SU-DHL-6 (cell line): ENCODE measurements at regions not wholly inside any gene's neighbourhood (a gene's known extent, or its start where the extent isn't known, plus 50 kb on each side); places are given as distances from the start of the nearest gene placed in this dataset.

Experiments used
- H2AFZ ChIP-seq: fragments of 200-600 bp; sonication (generic); 2 replicates; pipeline ENCODE4 v1.6.1; 2014; ENCODE audit warnings: low read depth, mild to moderate bottlenecking, moderate library complexity, mixed read lengths, antibody characterized with exemption, low read length; ENCODE audit not compliant: severe bottlenecking
- H3F3A ChIP-seq: fragments of 200-600 bp; shearing (Covaris generic); 2 replicates; pipeline ENCODE4 v1.6.0; 2016; ENCODE audit warnings: antibody characterized with exemption, mild to moderate bottlenecking; ENCODE audit not compliant: insufficient read depth
- H3K27ac ChIP-seq: fragments of 200-600 bp; sonication (generic); 2 replicates; pipeline ENCODE4 v1.5.1; 2016; ENCODE audit warnings: low read depth, mild to moderate bottlenecking, low read length, moderate library complexity, mixed read lengths
- H3K27me3 ChIP-seq: fragments of 200-600 bp; sonication (generic), shearing (Covaris generic); 2 replicates; pipeline ENCODE4 v1.6.0; 2014; ENCODE audit warnings: mild to moderate bottlenecking, low read length
- H3K36me3 ChIP-seq: fragments of 200-600 bp; sonication (generic); 2 replicates; pipeline ENCODE4 v1.6.1; 2014; ENCODE audit warnings: mild to moderate bottlenecking, low read length, mixed read lengths
- H3K4me2 ChIP-seq: fragments of 300-600, 200-600 bp; shearing (Covaris generic), sonication (generic); 2 replicates; pipeline ENCODE4 v1.6.0; 2014; ENCODE audit warnings: low read length, low read depth, mild to moderate bottlenecking; ENCODE audit not compliant: poor library complexity, severe bottlenecking
- H3K4me3 ChIP-seq: fragments of 200-600 bp; sonication (generic); 2 replicates; pipeline ENCODE4 v1.5.1; 2014; ENCODE audit warnings: antibody characterized with exemption, low read length, mild to moderate bottlenecking, mixed read lengths; ENCODE audit not compliant: insufficient read depth, poor library complexity, severe bottlenecking
- H3K79me2 ChIP-seq: fragments of 200-600 bp; sonication (generic); 2 replicates; pipeline ENCODE4 v1.6.1; 2014; ENCODE audit warnings: mild to moderate bottlenecking, low read length, moderate library complexity; ENCODE audit not compliant: insufficient read depth
- H3K9ac ChIP-seq: fragments of 200-600 bp; sonication (generic); 2 replicates; pipeline ENCODE4 v1.7.0; 2014; ENCODE audit warnings: mild to moderate bottlenecking, low read length
- H3K9me2 ChIP-seq: fragments of 200-600 bp; sonication (generic); replicated peaks from 2 replicates; pipeline ENCODE4 v1.6.1; 2014; ENCODE audit warnings: low read length; ENCODE audit not compliant: insufficient read depth
- H3K9me3 ChIP-seq: fragments of 200-600 bp; sonication (generic); 2 replicates; pipeline ENCODE4 v1.6.1; 2014; ENCODE audit warnings: low read length, mixed read lengths; ENCODE audit not compliant: insufficient read depth
- H4K20me1 ChIP-seq: fragments of 200-600 bp; sonication (generic); 2 replicates; pipeline ENCODE4 v1.6.1; 2014; ENCODE audit warnings: low read depth, mild to moderate bottlenecking, antibody characterized with exemption, low read length, moderate library complexity, mixed read lengths
- EZH2phosphoT487 ChIP-seq: fragments of 200-600 bp; sonication (generic), shearing (Covaris generic); conservative IDR thresholded peaks from 2 replicates; pipeline ENCODE4 v1.6.1; 2018; ENCODE audit warnings: mild to moderate bottlenecking, antibody characterized with exemption, low read length, moderate library complexity, mixed read lengths
- TF ChIP-seq, protein P1 (sequence below): fragments of 200-600 bp; sonication (generic); IDR thresholded peaks from one replicate; pipeline ENCODE4 v1.5.1; 2017; ENCODE audit warnings: antibody characterized with exemption, mild to moderate bottlenecking, low read length, moderate library complexity; ENCODE audit not compliant: insufficient read depth, poor library complexity, severe bottlenecking

- no peak overlapping the region for H3K9ac ChIP-seq
- no peaks in the 10 kb centered on the region for H4K20me1 ChIP-seq
- H3K4me3 ChIP-seq: no peak overlapping the region
- no peaks in the 10 kb centered on the region for H3K36me3 ChIP-seq
- no peak overlapping the region for H3K27ac ChIP-seq
- no peaks in the 10 kb centered on the region for H3K27me3 ChIP-seq
- H2AFZ ChIP-seq: no peak overlapping the region
- no peaks in the 10 kb centered on the region for H3K79me2 ChIP-seq
- H3K9me3 ChIP-seq: no peaks in the 10 kb centered on the region
- TF ChIP-seq, protein P1, sequence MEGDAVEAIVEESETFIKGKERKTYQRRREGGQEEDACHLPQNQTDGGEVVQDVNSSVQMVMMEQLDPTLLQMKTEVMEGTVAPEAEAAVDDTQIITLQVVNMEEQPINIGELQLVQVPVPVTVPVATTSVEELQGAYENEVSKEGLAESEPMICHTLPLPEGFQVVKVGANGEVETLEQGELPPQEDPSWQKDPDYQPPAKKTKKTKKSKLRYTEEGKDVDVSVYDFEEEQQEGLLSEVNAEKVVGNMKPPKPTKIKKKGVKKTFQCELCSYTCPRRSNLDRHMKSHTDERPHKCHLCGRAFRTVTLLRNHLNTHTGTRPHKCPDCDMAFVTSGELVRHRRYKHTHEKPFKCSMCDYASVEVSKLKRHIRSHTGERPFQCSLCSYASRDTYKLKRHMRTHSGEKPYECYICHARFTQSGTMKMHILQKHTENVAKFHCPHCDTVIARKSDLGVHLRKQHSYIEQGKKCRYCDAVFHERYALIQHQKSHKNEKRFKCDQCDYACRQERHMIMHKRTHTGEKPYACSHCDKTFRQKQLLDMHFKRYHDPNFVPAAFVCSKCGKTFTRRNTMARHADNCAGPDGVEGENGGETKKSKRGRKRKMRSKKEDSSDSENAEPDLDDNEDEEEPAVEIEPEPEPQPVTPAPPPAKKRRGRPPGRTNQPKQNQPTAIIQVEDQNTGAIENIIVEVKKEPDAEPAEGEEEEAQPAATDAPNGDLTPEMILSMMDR: no peak
- TF ChIP-seq EZH2phosphoT487: no peak
- H3F3A ChIP-seq: no peaks in the 10 kb centered on the region
- no peak overlapping the region for H3K4me2 ChIP-seq
- no peaks in the 10 kb centered on the region for H3K9me2 ChIP-seq
Observed at GRCh38 chr13:103694033-103694432, 627.8 kb upstream of the SLC10A2 start.

DNA sequence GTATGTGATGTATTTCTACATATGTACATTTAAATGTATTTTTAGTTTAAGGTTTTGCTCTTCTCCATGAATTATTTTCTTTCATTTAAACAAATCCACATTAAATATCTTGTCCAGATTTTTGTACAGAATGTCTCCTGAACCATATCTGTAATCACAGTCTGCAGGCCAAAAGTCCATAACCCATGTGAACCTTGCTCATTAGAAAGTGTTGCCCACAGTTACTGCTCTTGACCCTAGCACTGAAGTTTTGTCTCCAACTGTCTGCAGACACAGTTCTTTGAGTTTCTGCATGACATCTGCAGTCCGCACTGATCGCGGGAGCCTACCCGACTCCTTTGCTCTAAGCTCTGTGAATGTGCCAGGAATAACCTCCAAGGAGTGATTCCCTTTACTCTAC lies 626.2 kb upstream of the SLC10A2 start:
- H3K9me2 ChIP-seq: no peaks in the 10 kb centered on the region
- H3K27ac ChIP-seq: no peak overlapping the region
- H2AFZ ChIP-seq: no peak overlapping the region
- TF ChIP-seq EZH2phosphoT487: no peak
- TF ChIP-seq, protein P1: no peak
- no peaks in the 10 kb centered on the region for H3K9me3 ChIP-seq
- no peaks in the 10 kb centered on the region for H3K79me2 ChIP-seq
- H3K36me3 ChIP-seq: no peaks in the 10 kb centered on the region
- H3K9ac ChIP-seq: no peak overlapping the region
- H3K4me2 ChIP-seq: no peak overlapping the region
- no peaks in the 10 kb centered on the region for H3F3A ChIP-seq
- no peaks in the 10 kb centered on the region for H3K27me3 ChIP-seq
- no peaks in the 10 kb centered on the region for H4K20me1 ChIP-seq
- H3K4me3 ChIP-seq: no peak overlapping the region

- H3K9ac ChIP-seq: no peak overlapping the region
- H2AFZ ChIP-seq: no peak overlapping the region
- no peaks in the 10 kb centered on the region for H3K9me2 ChIP-seq
- H3F3A ChIP-seq: no peaks in the 10 kb centered on the region
- H3K27me3 ChIP-seq: no peaks in the 10 kb centered on the region
- no peaks in the 10 kb centered on the region for H4K20me1 ChIP-seq
- H3K9me3 ChIP-seq: no peaks in the 10 kb centered on the region
- no peaks in the 10 kb centered on the region for H3K36me3 ChIP-seq
- no peaks in the 10 kb centered on the region for H3K79me2 ChIP-seq
- H3K4me3 ChIP-seq: no peak overlapping the region
- H3K4me2 ChIP-seq: no peak overlapping the region
- TF ChIP-seq, protein P1: no peak
- no peak for TF ChIP-seq EZH2phosphoT487
- no peak overlapping the region for H3K27ac ChIP-seq
Observed at GRCh38 chr13:103676329-103676728, 610.1 kb upstream of the SLC10A2 start.

- Histone ChIP-seq H2AFZ (no peak overlapping the region), H3K9me2 (no peaks in the 10 kb centered on the region), H3F3A (no peaks in the 10 kb centered on the region), H3K9ac (no peak overlapping the region), H3K4me3 (no peak overlapping the region), H4K20me1 (no peaks in the 10 kb centered on the region), H3K79me2 (no peaks in the 10 kb centered on the region), H3K4me2 (no peak overlapping the region), H3K9me3 (no peaks in the 10 kb centered on the region), H3K27me3 (no peaks in the 10 kb centered on the region), H3K27ac (no peak overlapping the region), H3K36me3 (no peaks in the 10 kb centered on the region)
- TF ChIP-seq, protein P1: no peak
- no peak for TF ChIP-seq EZH2phosphoT487
Observed at GRCh38 chr13:103671547-103671946, 605.3 kb upstream of the SLC10A2 start.
